HG02798 (cell line): ENCODE measurements at regions not wholly inside any gene's neighbourhood (a gene's known extent, or its start where the extent isn't known, plus 50 kb on each side); places are given as distances from the start of the nearest gene placed in this dataset.
"Not testable (repeated sequence)": the region's sequence is repeated elsewhere in the genome, so short reads cannot be mapped to it uniquely, and the experiment has no call there.

Experiments used
- ATAC-seq: cut with Tn5 transposase; IDR thresholded peaks from one replicate; pipeline ENCODE4 v1.9.1; 2021; ENCODE audit warnings: mild to moderate bottlenecking; ENCODE audit not compliant: unreplicated experiment, poor library complexity

GRCh38 chr17:70318051-70318450, 148.7 kb downstream of the KCNJ2 start:
- no peak for ATAC-seq

DNA sequence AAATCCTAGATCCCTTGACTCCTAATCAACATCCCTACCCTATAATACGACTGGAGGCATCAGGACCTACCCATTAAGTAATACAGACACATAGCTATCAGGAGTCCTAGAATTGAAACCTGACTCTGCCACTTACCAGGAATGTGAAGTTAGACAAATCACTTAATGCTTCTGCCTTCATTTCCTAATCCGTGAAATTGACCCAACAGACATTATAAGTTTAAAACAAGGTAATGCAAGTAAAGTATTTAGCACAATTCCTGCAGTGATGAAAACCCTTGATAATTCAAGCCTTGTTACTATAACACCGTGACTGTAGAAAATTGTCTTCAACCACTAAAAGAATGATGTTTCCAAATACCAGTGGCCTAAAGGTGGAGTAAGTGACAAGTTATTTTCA, 150.2 kb downstream of the KCNJ2 start:
- no peak for ATAC-seq

- ATAC-seq: no peak
These were observed 151.5 kb downstream of the KCNJ2 start for GRCh38 chr17:70320673-70321345.

- ATAC-seq: no peak
These were observed 152.0 kb downstream of the KCNJ2 start for GRCh38 chr17:70321352-70321751.

GRCh38 chr17:70323269-70323668, 153.9 kb downstream of the KCNJ2 start:
- ATAC-seq: no peak

GRCh38 chr17:70324031-70324430, 154.7 kb downstream of the KCNJ2 start:
- no peak for ATAC-seq

- no peak for ATAC-seq
These were observed 157.9 kb downstream of the KCNJ2 start for GRCh38 chr17:70327279-70327678.

GRCh38 chr17:70327723-70328122, 158.4 kb downstream of the KCNJ2 start:
- no peak for ATAC-seq

DNA sequence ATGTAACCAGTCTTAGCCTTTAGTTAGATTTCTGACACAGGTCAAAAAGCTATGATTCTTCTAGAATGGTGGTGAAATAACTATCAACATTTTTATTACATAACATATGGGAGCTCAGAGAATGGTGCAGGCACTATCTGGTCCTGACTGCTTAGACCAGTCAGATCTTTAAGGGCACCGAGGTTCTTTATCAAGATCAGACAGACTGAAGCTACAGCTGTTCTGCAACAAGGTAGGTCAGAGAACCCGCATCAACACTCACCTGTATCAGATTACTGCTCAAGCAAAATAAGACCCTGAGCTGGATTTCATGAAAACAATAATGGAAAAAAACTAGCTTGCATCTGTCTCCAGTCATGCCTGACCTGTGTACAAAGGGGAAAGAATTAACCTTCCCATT, 160.4 kb downstream of the KCNJ2 start:
- ATAC-seq: no peak

DNA sequence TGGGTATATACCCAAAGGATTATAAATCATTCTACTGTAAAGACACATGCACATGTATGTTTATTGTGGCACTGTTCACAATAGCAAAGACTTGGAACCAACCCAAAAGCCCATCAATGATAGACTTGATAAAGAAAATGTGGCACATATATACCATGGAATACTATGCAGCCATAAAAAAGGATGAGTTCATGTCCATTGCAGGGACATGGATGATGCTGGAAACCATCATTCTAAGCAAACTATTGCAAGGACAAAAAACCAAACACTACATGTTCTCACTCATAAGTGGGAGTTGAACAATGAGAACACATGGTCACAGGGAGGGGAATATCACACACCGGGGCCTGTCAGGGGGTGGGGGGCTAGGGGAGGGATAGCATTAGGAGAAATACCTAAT, 161.7 kb downstream of the KCNJ2 start:
- ATAC-seq: not testable (repeated sequence)

- ATAC-seq: no peak
These were observed 163.3 kb downstream of the KCNJ2 start for GRCh38 chr17:70332356-70333210.

DNA sequence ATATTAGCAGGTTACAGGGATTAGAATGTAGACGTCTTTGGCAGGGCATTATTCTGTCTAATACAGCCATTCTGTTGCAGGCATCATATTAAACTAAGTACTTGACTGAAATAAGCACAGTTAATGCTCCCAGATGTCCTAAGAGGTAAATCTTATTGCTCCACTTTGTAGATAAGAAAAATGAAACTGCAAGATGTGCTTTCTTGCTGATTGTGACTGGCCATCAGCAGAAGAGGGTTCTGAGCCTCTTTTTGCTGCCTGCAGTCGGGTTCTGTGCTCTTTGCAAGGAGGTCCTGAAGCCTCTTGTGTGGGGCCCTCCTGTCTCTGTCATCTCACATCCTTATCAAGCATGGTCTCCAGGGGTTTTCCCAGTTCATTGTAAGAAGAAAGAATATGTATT, 167.1 kb downstream of the KCNJ2 start:
- no peak for ATAC-seq

GRCh38 chr17:70338946-70339354, 169.6 kb downstream of the KCNJ2 start:
- ATAC-seq: no peak

DNA sequence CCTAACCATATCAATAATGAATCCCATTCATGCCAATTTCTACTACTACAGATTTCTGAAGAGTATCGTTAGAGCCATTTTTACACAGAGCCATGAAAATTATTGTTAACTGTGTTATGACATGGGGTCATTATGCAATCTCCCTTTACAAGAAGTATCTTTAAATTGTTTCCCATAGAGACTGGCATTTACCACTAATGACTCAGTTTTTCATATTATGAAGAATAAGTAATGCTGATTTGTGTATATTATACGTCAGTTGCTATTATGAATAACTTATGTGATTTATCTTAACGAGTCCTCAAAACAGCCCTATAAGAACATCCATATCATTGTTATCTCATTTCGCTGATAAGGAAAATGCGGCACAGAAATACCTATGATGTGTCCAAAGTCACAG, 173.8 kb downstream of the KCNJ2 start:
- no peak for ATAC-seq

- no peak for ATAC-seq
These were observed 175.2 kb downstream of the KCNJ2 start for GRCh38 chr17:70344386-70345060.

- ATAC-seq: no peak
These were observed 175.7 kb downstream of the KCNJ2 start for GRCh38 chr17:70345061-70345460.

GRCh38 chr17:70352834-70353233, 183.5 kb downstream of the KCNJ2 start:
- ATAC-seq: no peak

GRCh38 chr17:70353408-70354092, 184.2 kb downstream of the KCNJ2 start:
- ATAC-seq: no peak

DNA sequence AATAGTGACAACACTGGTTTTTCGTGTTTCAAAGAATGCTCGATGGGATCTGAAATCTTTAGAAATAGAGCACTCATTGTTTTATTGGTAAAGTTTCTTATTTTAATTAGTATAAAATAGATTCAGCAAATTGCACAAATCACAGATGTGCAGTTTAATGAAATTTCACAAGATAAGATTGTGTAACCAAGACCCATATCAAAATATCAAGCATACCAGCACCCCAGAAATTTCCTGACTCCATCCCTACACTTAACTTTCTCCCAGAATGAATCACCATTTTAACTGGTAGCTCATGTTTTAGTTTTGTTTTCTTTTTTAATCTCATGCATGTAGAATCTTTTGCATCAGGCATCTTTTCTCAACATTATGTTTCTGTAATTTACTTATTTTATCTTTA, 185.9 kb downstream of the KCNJ2 start:
- no peak for ATAC-seq

GRCh38 chr17:70357190-70357589, 187.9 kb downstream of the KCNJ2 start:
- no peak for ATAC-seq
